GM18511 (cell line): ENCODE measurements at regions not wholly inside any gene's neighbourhood (a gene's known extent, or its start where the extent isn't known, plus 50 kb on each side); places are given as distances from the start of the nearest gene placed in this dataset.
"Not testable (repeated sequence)": the region's sequence is repeated elsewhere in the genome, so short reads cannot be mapped to it uniquely, and the experiment has no call there.

ENCODE experiments used
- ATAC-seq: cut with Tn5 transposase; IDR thresholded peaks from one replicate; pipeline ENCODE4 v1.9.1; 2021; ENCODE audit warnings: mild to moderate bottlenecking, moderate library complexity; ENCODE audit not compliant: unreplicated experiment

DNA sequence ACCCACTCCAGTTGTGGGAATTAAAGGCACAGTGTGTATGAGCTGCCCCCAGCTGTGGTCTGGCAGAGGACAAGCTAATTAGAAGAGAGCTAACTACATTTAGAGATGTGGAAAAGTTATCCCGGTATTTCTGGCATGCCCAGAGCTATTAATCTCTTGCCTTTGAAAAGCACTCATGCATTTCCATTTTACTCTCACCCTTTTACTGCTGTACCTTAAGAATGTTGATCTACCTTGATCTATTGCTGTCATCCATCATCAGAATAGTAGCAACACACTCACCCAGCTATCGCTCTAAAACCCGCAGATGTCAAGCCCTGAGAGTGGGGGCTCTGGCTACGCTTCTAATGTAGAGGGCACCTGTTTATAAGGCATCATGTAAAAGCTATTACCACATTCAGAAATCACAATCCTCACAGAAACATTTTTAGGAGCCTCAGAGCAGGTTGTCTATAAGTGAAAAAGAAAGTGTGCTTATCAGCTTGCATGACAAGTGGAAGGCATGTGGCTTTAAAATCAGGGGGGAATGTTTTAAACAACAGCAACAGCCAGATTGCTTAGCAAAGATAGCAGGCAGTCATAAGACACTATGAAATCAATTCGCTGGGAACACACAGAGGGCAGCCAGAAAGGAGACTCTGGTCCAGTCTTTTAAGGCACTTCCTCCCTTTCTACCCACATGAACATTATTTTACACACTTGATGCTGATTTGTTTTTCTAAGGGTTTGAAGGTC lies 224.2 kb upstream of the IRS2 start:
- no peak for ATAC-seq

DNA sequence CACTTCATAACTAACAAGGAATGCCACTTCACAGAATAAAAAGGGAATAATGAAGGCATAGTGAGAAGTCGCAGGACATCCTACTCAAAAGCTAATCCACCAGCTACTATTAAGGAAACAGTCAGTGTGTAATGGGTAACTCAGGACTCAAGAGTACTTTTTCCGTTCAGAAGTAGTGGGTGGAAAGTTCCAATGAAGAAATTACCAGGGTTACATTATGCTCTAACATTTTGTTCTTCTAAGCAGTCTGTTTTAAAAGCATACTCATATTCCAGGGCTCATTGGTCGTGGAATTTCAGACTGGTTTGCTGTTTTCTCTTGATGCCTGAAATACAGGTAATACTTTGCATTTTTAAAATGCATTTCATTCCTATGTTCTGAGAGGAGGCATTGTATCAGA lies 222.4 kb upstream of the IRS2 start:
- ATAC-seq: no peak

DNA sequence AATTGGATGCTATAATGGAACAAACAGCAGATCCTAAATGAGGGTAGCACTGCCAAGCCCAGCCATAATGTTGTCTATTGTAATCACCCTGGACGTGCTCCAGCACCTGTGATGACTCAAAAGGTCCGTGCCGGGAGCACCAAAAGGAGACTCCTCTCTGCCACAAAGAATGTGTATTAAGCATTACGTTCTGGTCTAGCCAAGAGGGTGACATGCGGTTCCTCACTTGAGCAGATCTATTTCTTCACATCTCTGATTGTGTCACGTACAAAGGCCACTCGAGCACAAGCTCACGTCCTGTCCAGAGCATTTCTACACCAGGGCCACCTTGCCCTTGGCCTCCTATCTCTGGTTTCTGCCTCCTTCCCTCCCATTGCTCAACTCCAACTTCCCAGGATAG lies 219.9 kb upstream of the IRS2 start:
- no peak for ATAC-seq

DNA sequence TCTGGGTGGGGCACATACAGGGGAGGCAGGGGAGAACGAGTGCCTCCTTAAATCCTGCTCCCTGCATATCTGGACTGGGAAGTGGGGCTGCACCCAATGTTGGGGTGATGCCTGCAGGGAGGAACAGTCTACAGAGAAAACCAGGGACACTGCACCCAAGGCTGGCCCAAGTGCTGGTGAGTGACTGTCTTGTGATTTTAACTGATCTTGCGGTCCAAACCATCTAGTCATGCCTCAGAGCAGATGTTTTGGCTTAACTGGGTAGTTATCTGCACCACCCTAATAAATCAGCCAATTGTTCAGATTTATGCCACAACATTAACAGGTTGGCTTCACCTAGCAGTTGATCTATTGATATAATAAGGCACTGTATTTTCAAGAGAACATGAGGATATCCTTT lies 219.2 kb upstream of the IRS2 start:
- ATAC-seq: no peak

DNA sequence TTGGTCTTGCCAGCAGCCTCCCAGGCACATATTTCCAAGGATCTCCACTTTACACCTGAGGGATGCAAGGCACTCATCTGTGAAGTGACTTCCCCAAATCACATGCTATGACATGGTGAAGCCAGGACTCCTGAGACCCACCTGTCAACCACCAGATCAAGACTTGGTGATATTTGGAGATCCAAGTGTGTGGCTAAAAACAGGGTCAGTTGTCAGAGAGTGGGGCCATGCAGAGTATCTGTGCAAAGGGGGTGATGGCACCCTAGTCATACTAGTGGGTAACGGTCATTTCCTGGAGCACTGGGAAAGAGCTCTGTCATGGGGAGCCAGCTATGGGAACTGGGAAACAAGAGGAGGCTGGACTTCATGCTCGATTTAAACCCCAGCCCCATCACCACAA lies 218.4 kb upstream of the IRS2 start:
- no peak for ATAC-seq

DNA sequence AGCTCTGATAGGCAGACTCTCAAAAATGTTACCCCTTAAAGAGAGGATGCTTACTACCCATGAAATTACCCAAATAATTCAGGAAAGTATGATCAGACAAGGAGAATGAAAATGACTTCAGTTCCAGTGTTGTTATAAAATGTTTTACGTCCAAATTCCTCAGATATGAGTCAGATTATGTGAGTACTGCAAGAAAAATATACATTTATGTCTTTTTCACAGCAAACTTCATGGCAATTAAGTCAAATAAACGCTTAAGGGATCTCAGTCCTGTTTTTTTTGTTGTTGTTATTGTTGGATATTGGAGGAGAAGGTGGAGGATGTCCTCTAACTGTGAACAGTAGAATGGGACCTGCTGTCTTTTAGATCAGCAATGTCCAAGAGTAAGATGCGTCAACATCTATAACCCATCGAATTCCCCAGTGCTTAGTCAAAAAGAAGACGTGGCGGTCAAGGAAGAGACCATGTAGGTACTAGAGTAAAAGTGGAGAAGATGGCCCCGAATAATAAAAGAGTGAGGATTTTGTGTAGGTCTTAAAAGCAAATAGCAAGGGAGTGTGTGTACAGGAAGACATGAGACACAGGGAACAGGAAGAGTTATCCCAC lies 215.4 kb upstream of the IRS2 start:
- ATAC-seq: no peak

DNA sequence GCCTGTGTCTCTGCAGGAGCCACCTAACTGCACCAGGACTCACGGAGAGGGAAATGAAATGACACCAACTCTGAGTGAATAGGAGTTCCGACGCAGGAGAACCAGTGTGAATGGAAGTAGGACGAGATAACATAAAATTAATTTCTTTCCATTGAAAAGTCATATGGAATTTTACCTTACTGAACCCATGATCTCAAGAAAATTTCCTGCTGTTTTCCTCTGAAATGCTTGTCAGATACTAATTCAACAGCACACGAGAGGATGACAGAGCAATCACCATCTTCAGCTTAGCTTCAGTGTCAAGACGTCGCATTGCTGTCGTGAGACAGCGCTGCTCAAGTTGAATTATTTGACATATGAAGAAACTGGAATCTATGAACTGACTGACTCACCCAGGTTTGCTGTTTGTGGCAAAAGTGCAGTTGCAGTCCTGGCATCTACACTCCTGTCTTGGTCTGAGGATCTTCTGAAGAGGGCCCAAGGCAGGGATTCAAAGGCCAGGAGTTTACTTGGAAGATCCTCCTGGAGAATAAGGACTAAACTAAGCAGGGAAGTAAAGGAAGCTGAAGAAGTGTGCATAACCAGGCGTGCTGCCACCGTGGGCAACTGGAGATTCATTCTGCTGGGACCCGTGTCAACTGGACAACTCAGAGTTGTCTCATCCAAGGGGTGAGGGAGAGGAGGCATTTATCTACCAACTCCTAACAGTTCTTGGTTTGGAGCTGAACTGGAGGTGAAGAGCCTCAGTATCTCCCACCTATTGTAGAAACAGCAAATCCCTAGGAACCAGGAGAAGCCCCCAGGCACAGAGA lies 214.4 kb upstream of the IRS2 start:
- ATAC-seq: no peak

DNA sequence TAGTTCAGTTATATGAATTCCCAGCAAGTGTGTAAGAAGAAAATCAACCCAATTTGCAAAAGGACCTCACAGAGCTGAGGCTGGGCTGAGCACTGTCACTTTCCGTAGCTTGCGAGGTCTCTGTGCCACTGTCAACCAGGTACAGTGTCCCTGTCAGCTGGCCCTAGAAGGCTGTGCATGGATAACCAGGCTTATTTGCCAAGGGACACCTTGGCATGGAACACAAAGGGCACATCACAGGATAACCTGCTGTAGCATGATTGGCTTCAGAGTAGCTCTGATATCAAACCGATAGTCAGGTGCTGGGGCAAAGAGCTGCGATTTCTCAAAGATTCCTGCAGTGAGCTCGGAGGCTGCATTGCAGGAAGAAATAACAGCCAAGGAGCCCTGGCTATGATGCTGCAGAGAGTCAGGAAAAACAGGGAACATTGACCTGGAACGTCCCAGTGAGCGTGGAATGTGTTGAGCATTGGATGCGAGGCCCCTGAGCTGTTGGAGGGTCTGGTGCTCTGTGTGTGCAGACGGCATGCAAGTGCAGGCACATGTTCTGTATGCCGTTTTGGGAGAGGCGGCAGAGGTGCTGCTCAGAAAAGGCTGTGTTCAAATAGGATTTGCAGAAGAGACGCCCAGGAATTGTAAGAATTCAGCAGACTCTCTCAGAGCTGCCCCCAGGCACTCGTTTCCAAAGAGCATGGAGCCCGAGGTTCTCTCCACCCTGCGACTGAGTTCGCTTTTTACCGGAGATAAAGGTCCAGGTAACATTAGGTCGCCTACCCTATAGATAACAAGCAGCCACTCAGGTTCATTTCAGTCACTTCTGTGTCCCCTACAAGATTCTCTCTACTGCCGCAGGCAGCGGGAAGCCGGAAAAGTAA lies 213.5 kb upstream of the IRS2 start:
- ATAC-seq: no peak

DNA sequence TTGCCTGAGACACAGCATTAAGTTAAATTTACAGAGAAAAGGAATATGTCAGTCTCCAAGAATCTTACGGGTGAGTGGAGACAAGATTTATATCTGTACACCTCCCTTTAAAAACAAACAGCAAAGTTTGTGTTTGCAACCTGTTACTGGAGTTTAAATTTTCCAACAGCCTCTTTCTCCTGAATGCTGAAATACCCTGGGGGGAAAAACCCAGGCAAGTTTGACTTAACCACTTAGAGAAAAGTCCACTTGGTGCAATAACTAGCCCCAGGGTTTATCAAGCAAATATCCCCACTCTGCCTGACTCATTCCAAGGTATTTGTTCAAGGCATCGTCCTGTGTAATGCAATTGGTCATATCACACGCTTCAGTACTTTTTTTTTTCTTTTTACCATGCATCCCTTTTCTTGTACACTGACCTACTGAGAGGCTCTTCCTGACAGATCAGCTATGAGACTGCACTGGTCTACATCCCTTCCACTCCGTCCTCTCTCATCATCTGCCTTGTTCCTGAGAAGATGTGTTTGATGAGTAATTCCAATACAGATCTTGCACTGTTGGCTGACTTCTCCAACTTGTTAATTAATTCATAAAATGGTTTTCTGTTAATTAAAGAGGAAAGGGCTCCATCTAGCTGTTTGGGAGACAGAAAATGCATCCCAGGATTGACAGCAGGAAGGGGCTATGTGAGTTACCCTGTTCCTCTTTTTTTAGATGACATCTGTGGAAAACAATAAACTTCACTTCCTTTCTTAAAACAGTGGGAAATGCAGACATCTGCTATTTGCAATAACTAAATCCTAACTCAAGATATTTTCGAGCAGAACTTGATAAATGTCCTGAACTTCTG lies 212.5 kb upstream of the IRS2 start:
- ATAC-seq: no peak

DNA sequence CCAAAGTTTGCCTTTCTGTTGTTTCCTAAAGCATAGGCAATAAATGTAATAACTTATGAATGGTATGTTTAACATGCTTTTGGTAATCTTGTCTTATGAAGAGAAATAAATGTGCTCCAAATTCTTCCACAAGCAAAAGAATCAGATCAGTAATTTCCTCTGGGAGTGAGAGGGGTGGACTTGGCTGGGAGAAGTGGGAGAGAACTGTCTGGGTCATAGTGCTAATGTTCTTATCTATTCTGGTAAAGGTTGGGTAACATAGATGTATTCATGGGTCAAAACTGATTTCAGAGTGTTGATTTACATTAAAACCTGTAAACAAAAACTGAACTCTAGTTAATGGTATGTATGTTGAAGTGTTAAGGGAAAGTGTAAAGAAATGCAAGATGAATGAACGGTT lies 211.7 kb upstream of the IRS2 start:
- no peak for ATAC-seq

DNA sequence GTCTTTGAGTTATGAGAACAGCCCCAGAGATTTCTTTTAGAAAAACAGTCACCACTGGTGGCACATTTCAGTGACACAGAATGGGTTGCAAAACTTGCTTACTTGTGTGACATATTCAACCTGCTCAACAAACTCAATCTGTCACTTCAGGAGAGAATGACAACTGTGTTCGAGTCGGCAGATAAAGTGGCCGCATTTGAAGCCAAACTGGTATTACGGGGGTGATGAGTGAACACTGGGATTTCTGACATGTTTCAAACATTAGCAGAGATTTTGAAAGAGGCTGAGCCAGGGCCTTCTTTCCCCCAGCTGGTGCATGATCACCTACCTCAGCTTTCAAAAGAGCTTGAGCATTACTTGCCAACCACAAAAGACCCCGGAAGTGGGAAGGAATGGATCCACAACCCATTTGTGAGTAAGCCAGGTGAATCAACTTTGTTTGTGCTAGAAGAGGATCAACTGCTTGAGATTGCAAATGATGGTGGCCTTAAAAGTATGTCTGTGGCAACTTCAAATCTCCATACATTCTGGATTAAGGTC lies 210.7 kb upstream of the IRS2 start:
- not testable (repeated sequence) for ATAC-seq

DNA sequence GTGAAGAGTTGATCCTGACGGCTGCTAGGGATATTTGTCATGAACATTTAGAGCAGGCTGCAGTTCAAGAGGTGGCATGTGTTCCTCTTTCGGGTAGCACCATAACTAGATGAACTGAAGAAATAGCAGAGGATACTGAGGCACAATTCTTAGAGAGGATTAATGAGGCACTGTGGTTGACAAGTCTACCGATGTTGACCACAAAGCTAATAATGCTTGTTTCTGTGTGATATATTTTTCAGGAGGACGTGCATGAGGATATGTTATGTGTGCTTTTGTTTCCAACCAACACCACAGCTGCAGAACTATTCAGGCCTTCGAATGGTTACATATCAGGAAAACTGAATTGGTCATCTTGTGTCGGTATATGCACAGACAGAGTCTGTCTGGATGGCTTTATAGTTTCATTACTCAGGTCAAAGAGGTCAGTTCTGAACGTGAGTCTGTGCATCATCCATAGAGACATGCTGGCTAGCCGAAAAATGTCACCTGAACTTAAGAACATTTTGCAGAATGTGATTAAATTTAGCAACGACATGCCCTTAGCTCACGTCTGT lies 210.1 kb upstream of the IRS2 start:
- no peak for ATAC-seq

DNA sequence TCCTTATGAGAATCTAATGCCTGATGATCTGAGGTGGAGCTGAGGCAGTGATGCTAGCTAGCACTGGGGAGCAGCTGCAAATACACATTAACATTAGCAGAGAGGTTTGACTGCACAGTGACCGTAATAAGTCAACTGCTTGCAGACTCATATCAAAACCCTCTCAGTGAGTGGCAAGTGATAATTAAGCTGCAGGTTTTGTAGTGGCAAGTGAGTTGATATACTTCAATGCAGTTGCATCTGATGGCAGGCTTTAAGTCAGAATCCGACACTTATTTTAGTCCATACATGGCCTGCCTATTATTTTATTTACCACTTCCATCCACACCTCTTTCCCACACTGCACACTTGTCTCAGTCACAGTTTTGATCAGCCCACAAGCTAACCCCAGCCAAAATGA lies 209.2 kb upstream of the IRS2 start:
- ATAC-seq: no peak

DNA sequence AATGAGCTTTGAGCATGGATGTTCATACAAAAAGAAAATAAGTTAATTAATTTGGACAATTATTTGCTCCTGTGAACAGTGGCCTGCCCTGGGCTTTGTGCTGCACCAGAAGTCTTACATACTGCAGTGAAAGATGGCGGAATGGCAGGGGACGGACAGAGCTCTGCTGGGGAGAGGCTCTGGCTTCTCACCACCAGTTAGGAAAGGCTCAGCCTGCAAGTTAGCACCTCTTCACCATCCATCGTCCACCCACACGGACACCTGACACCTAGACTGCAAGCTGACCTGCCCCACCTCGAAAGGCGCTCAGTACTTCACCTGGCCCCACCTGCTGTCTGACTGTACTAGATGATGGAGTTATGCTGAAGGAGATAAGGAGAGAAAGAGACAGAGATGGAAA lies 203.9 kb upstream of the IRS2 start:
- ATAC-seq: no peak

DNA sequence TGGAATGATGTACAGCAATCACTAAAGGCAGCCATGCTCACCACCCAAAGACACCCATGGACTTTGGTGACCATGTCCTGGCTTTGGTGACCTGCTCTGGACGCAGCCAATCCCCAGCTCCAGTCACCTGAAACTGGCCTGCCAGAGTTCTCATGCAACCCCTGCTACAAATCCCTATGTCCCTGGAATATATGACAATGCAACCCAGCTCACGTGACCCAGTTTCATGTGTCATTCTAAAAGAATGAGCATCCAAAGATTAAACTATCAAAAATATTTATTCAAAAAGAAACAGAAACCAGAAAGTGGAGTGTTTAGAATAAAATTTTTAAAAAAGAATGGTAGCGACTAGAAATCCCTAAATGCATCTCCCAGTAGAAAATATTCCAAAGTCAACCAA lies 203.3 kb upstream of the IRS2 start:
- ATAC-seq: no peak

DNA sequence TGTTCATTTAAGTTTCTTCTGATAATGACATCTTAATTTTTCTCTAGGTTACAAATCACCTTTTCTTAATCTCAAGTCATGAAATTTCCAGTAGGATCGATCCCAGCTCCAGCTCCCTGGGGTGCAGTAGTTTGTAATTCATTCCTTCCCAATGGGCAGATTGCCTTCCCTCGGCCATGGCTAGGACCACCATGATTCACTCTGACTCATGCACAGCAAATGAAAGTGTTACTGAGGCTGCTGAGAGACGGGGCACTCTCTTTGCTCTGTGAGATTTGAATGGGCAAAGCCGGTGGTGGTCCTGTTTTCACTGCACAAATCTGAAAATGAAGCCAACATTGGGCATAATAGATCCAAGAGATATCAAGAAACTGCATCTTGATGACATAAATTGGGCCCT lies 202.8 kb upstream of the IRS2 start:
- no peak for ATAC-seq

DNA sequence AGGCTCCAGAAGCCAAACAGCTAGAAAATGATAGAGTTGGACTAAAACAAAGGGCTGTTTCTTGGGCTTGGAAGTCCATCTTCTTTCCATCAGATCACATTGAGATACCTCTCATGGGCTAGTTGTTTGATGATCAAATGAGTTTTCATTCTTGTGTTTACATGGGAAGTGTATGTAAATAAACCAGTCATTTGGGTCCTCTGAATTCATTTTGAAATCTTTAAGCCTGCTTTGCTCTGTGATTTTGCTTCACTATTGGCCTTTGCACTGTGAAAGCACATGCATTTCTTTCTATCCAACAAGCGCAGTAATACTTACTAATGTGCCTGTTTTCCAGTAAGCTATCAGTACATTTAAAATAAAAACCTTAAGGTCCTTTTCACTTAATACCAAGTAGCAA lies 200.5 kb upstream of the IRS2 start:
- ATAC-seq: no peak

DNA sequence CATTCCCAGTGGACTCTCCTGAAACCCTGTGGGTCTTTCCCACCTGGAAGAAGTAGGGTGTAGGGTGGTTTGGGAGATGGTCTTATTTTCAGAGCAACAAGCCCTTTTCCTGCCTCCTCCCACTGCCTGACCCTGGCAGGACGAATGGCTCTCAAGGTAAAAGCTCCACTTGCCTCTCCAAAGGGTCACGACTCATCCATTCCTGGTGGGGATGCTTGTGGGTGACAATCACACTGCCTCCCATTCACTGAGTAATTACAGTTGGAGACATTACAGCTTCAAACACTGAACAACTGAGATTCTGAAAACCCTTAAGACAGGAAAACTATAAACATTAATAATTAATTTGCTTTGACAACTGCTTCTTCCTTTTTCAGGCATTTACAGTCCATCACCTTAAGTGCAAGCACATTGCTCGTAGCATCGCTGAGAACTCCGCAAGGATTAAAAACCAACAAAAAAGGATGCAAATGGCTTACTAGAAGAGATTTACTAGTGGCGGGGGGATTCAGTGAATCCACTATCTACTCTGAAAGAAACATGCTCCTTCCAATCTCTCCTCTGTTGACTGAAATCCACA lies 199.6 kb upstream of the IRS2 start:
- no peak for ATAC-seq

DNA sequence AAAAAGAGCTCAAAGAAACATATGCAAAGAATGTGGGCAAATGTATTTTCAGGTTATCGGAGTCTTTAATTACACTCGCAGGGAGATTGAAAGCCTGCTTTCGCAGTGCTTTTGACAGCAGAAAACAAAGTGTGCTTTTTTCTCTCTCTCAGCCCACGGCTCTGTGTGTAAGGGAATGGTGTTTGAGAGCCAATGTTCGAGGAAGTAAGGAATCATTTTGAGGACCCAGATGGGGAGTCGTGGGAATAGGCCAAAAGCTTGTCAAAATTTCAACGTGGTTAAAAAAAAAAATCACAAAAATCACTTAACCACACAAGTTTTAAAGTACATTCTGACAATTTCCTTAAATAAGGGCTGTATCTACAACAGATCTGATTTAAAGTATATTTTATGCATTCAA lies 197.1 kb upstream of the IRS2 start:
- no peak for ATAC-seq
